HepG2 (cell line): ENCODE measurements at regions not wholly inside any gene's neighbourhood (a gene's known extent, or its start where the extent isn't known, plus 50 kb on each side); places are given as distances from the start of the nearest gene placed in this dataset.

Source experiments
- ATAC-seq: fragments of 200-7000 bp; cut with Tn5 transposase; 3 replicates; pipeline ENCODE4 v1.9.1; 2020; ENCODE audit warnings: mild to moderate bottlenecking, moderate library complexity
- BruUV-seq: library from RNA; stranded (reverse); fragments of 400-500 nt; replicated peaks from 2 replicates; lab custom pipeline; 2021; lab: Mats Ljungman, UMichigan
- CTCF ChIA-PET: fragments of 300-600 bp; formaldehyde crosslinking; extraction: SDS; loops from one replicate; lab custom pipeline; 2021; ENCODE audit warnings: low total read pairs, inconsistent platforms, low intra/inter-chr PET ratio; lab: Yijun Ruan, JAX
- POLR2A ChIA-PET: fragments of 350-600 bp; sonication (Branson Sonifier 250); formaldehyde crosslinking; loops from one replicate; lab custom pipeline; 2020; ENCODE audit warnings: antibody characterized with exemption, inconsistent platforms; lab: Yijun Ruan, JAX
- DNase-seq: peaks from one replicate; pipeline ENCODE4 v3.0.0-alpha.2; 2015; ENCODE audit warnings: low spot score
- FAIRE-seq: peaks from 3 replicates; lab custom pipeline; 2011; peaks lifted over from hg19 to GRCh38; lab: Jason Lieb, UNC
- H2AFZ ChIP-seq: one replicate; pipeline ENCODE4 v1.6.1; 2011; ENCODE audit warnings: low read length, inconsistent platforms
- H3K27ac ChIP-seq: fragments of 300-600 bp; 3 replicates; pipeline ENCODE4 v1.8.0; 2011; ENCODE audit warnings: mixed run types, mild to moderate bottlenecking, mixed read lengths, low read length, inconsistent platforms; ENCODE audit not compliant: insufficient read depth; ENCODE audit errors: extremely low read length
- H3K27me3 ChIP-seq, 2 experiments: fragments of 200-600 bp in 1 of 2; 2 replicates in 1 of 2; 3 replicates in 1 of 2; pipeline versions ENCODE4 v1.6.0 to v1.8.0; 2011; ENCODE audit warnings: low read length in 2 of 2, mild to moderate bottlenecking in 2 of 2, moderate library complexity in 2 of 2, inconsistent platforms in 1 of 2; ENCODE audit not compliant: insufficient read depth in 2 of 2, control insufficient read depth in 1 of 2
- H3K36me3 ChIP-seq, 2 experiments: fragments of 200-600 bp in 1 of 2; replicated peaks in 1 of 2; 2 replicates in 1 of 2; 3 replicates in 1 of 2; pipeline versions ENCODE4 v1.5.1 to v1.8.0; 2011; ENCODE audit warnings: low read length in 2 of 2, inconsistent platforms in 1 of 2; ENCODE audit not compliant: insufficient read depth in 2 of 2, control insufficient read depth in 1 of 2
- H3K4me1 ChIP-seq: 2 replicates; pipeline ENCODE4 v1.5.1; 2012; ENCODE audit warnings: low read length, inconsistent platforms; ENCODE audit not compliant: insufficient read depth
- H3K4me2 ChIP-seq: 2 replicates; pipeline ENCODE4 v1.6.0; 2011; ENCODE audit warnings: low read depth, low read length, inconsistent platforms
- H3K4me3 ChIP-seq, 3 experiments: fragments of 200-600 bp in 1 of 3; sonication (generic), shearing (Covaris generic) in 1 of 3; replicated peaks in 1 of 3; 2 replicates each; pipeline ENCODE4 v1.5.1; 2011 to 2016; ENCODE audit warnings: low read length in 3 of 3, inconsistent platforms in 2 of 3, low read depth in 2 of 3, mild to moderate bottlenecking in 2 of 3, control low read depth in 1 of 3, mixed read lengths in 1 of 3; ENCODE audit not compliant: insufficient read depth in 1 of 3
- H3K79me2 ChIP-seq: one replicate; pipeline ENCODE4 v1.6.1; 2011; ENCODE audit warnings: low read length, inconsistent platforms; ENCODE audit not compliant: insufficient read depth
- H3K9ac ChIP-seq: 2 replicates; pipeline ENCODE4 v1.6.0; 2011; ENCODE audit warnings: mild to moderate bottlenecking, low read depth, low read length, inconsistent platforms; ENCODE audit not compliant: insufficient read depth
- H3K9me3 ChIP-seq: 2 replicates; pipeline ENCODE4 v1.5.1; 2012; ENCODE audit warnings: mild to moderate bottlenecking, low read length
- H4K20me1 ChIP-seq: 2 replicates; pipeline ENCODE4 v1.6.0; 2011; ENCODE audit warnings: inconsistent platforms, mild to moderate bottlenecking, low read length, moderate library complexity; ENCODE audit not compliant: insufficient read depth
- ARHGAP35 ChIP-seq: sonication (generic); formaldehyde crosslinking; IDR thresholded peaks from 2 replicates; pipeline ENCODE4 v1.9.0; 2022; ENCODE audit warnings: mild to moderate bottlenecking, inconsistent platforms, moderate library complexity, missing genetic modification reagents, borderline replicate concordance
- HNRNPLL ChIP-seq: fragments of 200-400 bp; formaldehyde crosslinking; IDR thresholded peaks from 2 replicates; pipeline ENCODE4 v1.6.1; 2017; ENCODE audit warnings: mild to moderate bottlenecking, low read depth, low read length; ENCODE audit not compliant: poor library complexity, severe bottlenecking
- NFE2L2 ChIP-seq: fragments of 150-350 bp; IDR thresholded peaks from 2 replicates; pipeline ENCODE4 v1.6.1; 2014; ENCODE audit warnings: low read length
- NKX3-1 ChIP-seq: sonication (generic); formaldehyde crosslinking; IDR thresholded peaks from 2 replicates; pipeline ENCODE4 v1.5.0; 2020; ENCODE audit warnings: missing genetic modification reagents
- SKIL ChIP-seq: sonication (generic); formaldehyde crosslinking; IDR thresholded peaks from 2 replicates; pipeline ENCODE4 v1.8.0; 2022; ENCODE audit warnings: missing genetic modification reagents, mild to moderate bottlenecking, moderate library complexity, borderline replicate concordance
- SMC3 ChIP-seq: IDR thresholded peaks from 2 replicates; pipeline ENCODE4 v1.6.1; 2011; ENCODE audit warnings: low read length, improper control_type of control experiment
- SNRNP70 ChIP-seq: fragments of 200-400 bp; formaldehyde crosslinking; IDR thresholded peaks from 2 replicates; pipeline ENCODE4 v1.6.1; 2017; ENCODE audit warnings: mild to moderate bottlenecking, low read depth, low read length, moderate library complexity
- ZBTB1 ChIP-seq: sonication (generic); formaldehyde crosslinking; IDR thresholded peaks from 2 replicates; pipeline ENCODE4 v1.4.0; 2020; ENCODE audit warnings: missing genetic modification reagents, borderline replicate concordance
- ZBTB7A ChIP-seq: sonication (generic); formaldehyde crosslinking; IDR thresholded peaks from 2 replicates; pipeline ENCODE4 v1.8.0; 2022; ENCODE audit warnings: mild to moderate bottlenecking, missing genetic modification reagents
- ZBTB7B ChIP-seq: sonication (generic); formaldehyde crosslinking; IDR thresholded peaks from 2 replicates; pipeline ENCODE4 v1.4.0; 2020; ENCODE audit warnings: missing genetic modification reagents
- ZC3H4 ChIP-seq: sonication (generic); formaldehyde crosslinking; IDR thresholded peaks from 2 replicates; pipeline ENCODE4 v1.4.0; 2020; ENCODE audit warnings: missing genetic modification reagents, borderline replicate concordance
- ZNF44 ChIP-seq: sonication (generic); formaldehyde crosslinking; IDR thresholded peaks from 2 replicates; pipeline ENCODE4 v1.5.1; 2020; ENCODE audit warnings: mild to moderate bottlenecking, missing genetic modification reagents
- ZNF558 ChIP-seq: sonication (generic); formaldehyde crosslinking; IDR thresholded peaks from 2 replicates; pipeline ENCODE4 v1.9.0; 2022; ENCODE audit warnings: mild to moderate bottlenecking, missing genetic modification reagents, borderline replicate concordance
- WGBS: methylation state at CpG from one replicate; pipeline ENCODE4 v1.1.6; 2017; ENCODE audit warnings: low lambda C conversion rate; 5-methylcytosine and 5-hydroxymethylcytosine counted together
- in situ Hi-C: cut with HindIII; loops from 2 replicates; pipeline ENCODE4 v1.10.0; 2017; ENCODE audit warnings: low pct_unique_long_range_greater_than_20kb; ENCODE audit not compliant: extremely low pct_ligation_motif_present
- intact Hi-C: fragments of 100-400 bp; cut with micrococcal nuclease; formaldehyde crosslinking; loops from one replicate; pipeline ENCODE4 v1.10.0; 2022; ENCODE audit not compliant: unreplicated experiment
- TF ChIP-seq, protein P1 (sequence below): sonication (generic); formaldehyde crosslinking; IDR thresholded peaks from 2 replicates; pipeline ENCODE4 v1.9.0; 2022; ENCODE audit warnings: low read depth, missing genetic modification reagents

DNA sequence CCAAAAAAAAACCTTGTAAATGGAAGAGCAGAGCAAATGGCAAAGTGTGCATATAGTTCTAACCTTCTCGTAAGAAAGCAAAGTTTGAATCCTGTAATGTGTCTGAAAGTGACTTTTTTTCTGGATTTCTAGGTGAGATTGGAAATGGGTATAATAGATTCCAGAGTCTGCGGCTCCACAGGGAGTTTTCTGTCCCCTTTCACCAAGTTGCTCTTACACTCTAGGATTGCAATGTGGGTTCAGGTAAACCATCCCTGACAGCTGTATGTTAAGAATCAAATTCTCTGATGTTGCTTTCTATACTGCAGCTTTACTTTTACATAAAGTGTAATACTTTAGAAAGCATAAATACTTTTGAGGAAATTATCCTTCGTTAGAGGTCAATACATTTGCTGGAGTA, 260.1 kb downstream of the PRL start:
- Histone ChIP-seq H3K4me2 (no peak overlapping the region), H3K4me3 (no peak overlapping the region), H3K9ac (no peak overlapping the region), H3K36me3 (no peaks in the 10 kb centered on the region), H3K27me3 (no peaks in the 10 kb centered on the region), H2AFZ (no peak overlapping the region), H3K27ac (no peak overlapping the region), H3K4me1 (no peaks in the 10 kb centered on the region), H3K79me2 (no peaks in the 10 kb centered on the region), H4K20me1 (no peaks in the 10 kb centered on the region), H3K9me3 (peaks cover 11% of the 10 kb centered on the region; the same call in 1 of the 2 replicates)
- no peak for FAIRE-seq
- POLR2A ChIA-PET: no interaction called here
- intact Hi-C loops: no loop called here
- WGBS: 32% methylated on average over 3 of the region's 3 CpGs
- no peak for ATAC-seq
- no peak for DNase-seq
- in situ Hi-C loops: no loop called here
- CTCF ChIA-PET: no interaction called here
- no TSS peak for BruUV-seq
- TF ChIP-seq ZNF44 (CRISPR knock-in tag): no peak
- TF ChIP-seq SMC3: no peak
- TF ChIP-seq ZBTB7B (CRISPR knock-in tag): no peak
- TF ChIP-seq, protein P1, sequence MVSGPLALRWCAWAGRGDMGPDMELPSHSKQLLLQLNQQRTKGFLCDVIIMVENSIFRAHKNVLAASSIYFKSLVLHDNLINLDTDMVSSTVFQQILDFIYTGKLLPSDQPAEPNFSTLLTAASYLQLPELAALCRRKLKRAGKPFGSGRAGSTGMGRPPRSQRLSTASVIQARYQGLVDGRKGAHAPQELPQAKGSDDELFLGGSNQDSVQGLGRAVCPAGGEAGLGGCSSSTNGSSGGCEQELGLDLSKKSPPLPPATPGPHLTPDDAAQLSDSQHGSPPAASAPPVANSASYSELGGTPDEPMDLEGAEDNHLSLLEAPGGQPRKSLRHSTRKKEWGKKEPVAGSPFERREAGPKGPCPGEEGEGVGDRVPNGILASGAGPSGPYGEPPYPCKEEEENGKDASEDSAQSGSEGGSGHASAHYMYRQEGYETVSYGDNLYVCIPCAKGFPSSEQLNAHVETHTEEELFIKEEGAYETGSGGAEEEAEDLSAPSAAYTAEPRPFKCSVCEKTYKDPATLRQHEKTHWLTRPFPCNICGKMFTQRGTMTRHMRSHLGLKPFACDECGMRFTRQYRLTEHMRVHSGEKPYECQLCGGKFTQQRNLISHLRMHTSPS: no peak
- no peak for TF ChIP-seq NFE2L2
- TF ChIP-seq ZBTB7A (CRISPR knock-in tag): no peak
- TF ChIP-seq ZC3H4 (CRISPR knock-in tag): no peak
- no peak for TF ChIP-seq NKX3-1
- TF ChIP-seq HNRNPLL: no peak
- TF ChIP-seq SNRNP70: no peak
- no peak for TF ChIP-seq ZNF558 (CRISPR knock-in tag)
- TF ChIP-seq ZBTB1 (CRISPR knock-in tag): no peak
- no peak for TF ChIP-seq ARHGAP35 (CRISPR knock-in tag)
- no peak for TF ChIP-seq SKIL
